NCI-H748 (cell line): ENCODE measurements at regions not wholly inside any gene's neighbourhood (a gene's known extent, or its start where the extent isn't known, plus 50 kb on each side); places are given as distances from the start of the nearest gene placed in this dataset.

ENCODE experiments used
- DNase-seq: peaks from one replicate; lab custom pipeline; 2025; ENCODE audit not compliant: unreplicated experiment; lab: John Stamatoyannopoulos, UW

GRCh38 chrX:107502316-107502715 lies 52.9 kb downstream of the FRMPD3 start:
- DNase-seq, result no peak

- no peak for DNase-seq
Observed at GRCh38 chrX:107504006-107504405, 54.6 kb downstream of the FRMPD3 start.

- no peak for DNase-seq
Observed at GRCh38 chrX:107505223-107505622, 55.8 kb downstream of the FRMPD3 start.

GRCh38 chrX:107506596-107507031 lies 57.2 kb downstream of the FRMPD3 start:
- DNase-seq, result no peak

GRCh38 chrX:107507093-107507743 lies 57.8 kb downstream of the FRMPD3 start:
- no peak for DNase-seq

GRCh38 chrX:107507744-107508117 lies 58.3 kb downstream of the FRMPD3 start:
- no peak for DNase-seq

- DNase-seq, result no peak
Observed at GRCh38 chrX:107508925-107509324, 59.5 kb downstream of the FRMPD3 start.

- DNase-seq, result no peak
Observed at GRCh38 chrX:107514944-107515343, 65.5 kb downstream of the FRMPD3 start.

GRCh38 chrX:107521877-107522586 lies 72.6 kb downstream of the FRMPD3 start:
- DNase-seq, result no peak

- DNase-seq, result no peak
Observed at GRCh38 chrX:107522901-107523300, 73.4 kb downstream of the FRMPD3 start.

GRCh38 chrX:107526141-107526540 lies 76.7 kb downstream of the FRMPD3 start:
- no peak for DNase-seq

GRCh38 chrX:107530141-107530540 lies 80.7 kb downstream of the FRMPD3 start:
- no peak for DNase-seq

GRCh38 chrX:107537815-107538214 lies 88.4 kb downstream of the FRMPD3 start:
- peak; percentile 45 for DNase-seq

- no peak for DNase-seq
Observed at GRCh38 chrX:107541244-107541643, 87.1 kb upstream of the PRPS1 start.

GRCh38 chrX:107542040-107542439 lies 86.3 kb upstream of the PRPS1 start:
- DNase-seq, result no peak

- DNase-seq, result peak; percentile 74
Observed at GRCh38 chrX:107542500-107542899, 85.8 kb upstream of the PRPS1 start.

GRCh38 chrX:107547621-107548020 lies 80.7 kb upstream of the PRPS1 start:
- no peak for DNase-seq

- DNase-seq, result no peak
Observed at GRCh38 chrX:107548775-107549174, 79.5 kb upstream of the PRPS1 start.

GRCh38 chrX:107549504-107549903 lies 78.8 kb upstream of the PRPS1 start:
- DNase-seq, result no peak

GRCh38 chrX:107551546-107551945 lies 76.8 kb upstream of the PRPS1 start:
- no peak for DNase-seq

- no peak for DNase-seq
Observed at GRCh38 chrX:107552930-107553329, 75.4 kb upstream of the PRPS1 start.

- DNase-seq, result no peak
Observed at GRCh38 chrX:107556967-107557366, 71.3 kb upstream of the PRPS1 start.

- no peak for DNase-seq
Observed at GRCh38 chrX:107559506-107559905, 68.8 kb upstream of the PRPS1 start.
